ENCODE measurements at regions not wholly inside any gene's neighbourhood (a gene's known extent, or its start where the extent isn't known, plus 50 kb on each side); places are given as distances from the start of the nearest gene placed in this dataset.

DNA sequence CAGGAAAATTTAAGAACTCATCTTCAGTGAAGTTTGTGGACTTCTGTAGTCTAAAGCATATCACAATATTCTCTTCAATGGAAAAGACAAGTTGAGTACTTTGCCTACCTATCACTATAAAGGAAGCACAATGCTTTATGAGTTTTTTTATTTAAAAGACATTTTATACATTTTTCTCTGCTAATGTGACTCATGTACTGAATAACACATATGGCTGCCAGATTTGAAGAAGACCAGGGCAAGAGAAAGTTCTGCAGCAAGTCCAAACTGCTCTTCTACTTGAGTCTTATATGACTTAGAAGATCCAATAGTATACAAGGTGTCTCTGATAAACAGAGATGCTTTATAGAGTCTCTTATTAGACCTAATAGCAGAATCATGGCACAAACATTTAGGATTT is 978.4 kb downstream of the TLE4 start:
- Histone ChIP-seq H3K36me3 (ENCODE audit: control insufficient read depth, insufficient read depth, low read length) (no peaks in the 10 kb centered on the region), H3K4me3 (ENCODE audit: low read depth, low read length) (no peak overlapping the region), H3K27me3 (ENCODE audit: control insufficient read depth, insufficient read depth, low read length) (no peaks in the 10 kb centered on the region)
- DNase-seq (ENCODE audit: low read depth), result no peak
- TF ChIP-seq, protein P1, sequence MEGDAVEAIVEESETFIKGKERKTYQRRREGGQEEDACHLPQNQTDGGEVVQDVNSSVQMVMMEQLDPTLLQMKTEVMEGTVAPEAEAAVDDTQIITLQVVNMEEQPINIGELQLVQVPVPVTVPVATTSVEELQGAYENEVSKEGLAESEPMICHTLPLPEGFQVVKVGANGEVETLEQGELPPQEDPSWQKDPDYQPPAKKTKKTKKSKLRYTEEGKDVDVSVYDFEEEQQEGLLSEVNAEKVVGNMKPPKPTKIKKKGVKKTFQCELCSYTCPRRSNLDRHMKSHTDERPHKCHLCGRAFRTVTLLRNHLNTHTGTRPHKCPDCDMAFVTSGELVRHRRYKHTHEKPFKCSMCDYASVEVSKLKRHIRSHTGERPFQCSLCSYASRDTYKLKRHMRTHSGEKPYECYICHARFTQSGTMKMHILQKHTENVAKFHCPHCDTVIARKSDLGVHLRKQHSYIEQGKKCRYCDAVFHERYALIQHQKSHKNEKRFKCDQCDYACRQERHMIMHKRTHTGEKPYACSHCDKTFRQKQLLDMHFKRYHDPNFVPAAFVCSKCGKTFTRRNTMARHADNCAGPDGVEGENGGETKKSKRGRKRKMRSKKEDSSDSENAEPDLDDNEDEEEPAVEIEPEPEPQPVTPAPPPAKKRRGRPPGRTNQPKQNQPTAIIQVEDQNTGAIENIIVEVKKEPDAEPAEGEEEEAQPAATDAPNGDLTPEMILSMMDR (IDR thresholded peaks at IDR 0.05; ENCODE audit: insufficient read depth, low read length, poor library complexity, severe bottlenecking), result no peak

GRCh38 chr9:80547613-80548012 is 975.8 kb downstream of the TLE4 start:
- no peaks in the 10 kb centered on the region for H3K27me3 ChIP-seq (ENCODE audit: control insufficient read depth, insufficient read depth, low read length)
- no peak overlapping the region for H3K4me3 ChIP-seq (ENCODE audit: low read depth, low read length)
- H3K36me3 ChIP-seq (ENCODE audit: control insufficient read depth, insufficient read depth, low read length), result no peaks in the 10 kb centered on the region
- TF ChIP-seq, protein P1 (IDR thresholded peaks at IDR 0.05; ENCODE audit: insufficient read depth, low read length, poor library complexity, severe bottlenecking), result no peak
- no peak for DNase-seq (ENCODE audit: low read depth)

DNA sequence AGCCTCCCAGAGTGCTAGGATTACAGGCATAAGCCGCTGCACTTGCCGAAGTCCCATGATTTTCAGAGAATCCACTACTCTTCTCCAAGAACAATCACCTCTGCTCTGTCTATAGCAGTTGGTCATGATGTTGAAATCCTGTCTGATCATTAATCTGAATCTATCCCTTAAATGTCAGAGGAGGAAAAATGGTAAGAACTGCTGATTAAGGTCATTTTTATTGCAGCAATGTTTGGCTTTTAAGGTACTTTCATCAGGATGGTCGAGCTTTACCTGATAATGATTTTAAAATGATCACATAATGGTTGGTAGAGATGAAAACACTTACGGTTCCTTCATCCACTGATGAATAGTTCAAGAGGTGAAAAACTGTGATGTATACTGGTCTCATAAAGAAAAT is 968.6 kb downstream of the TLE4 start:
- TF ChIP-seq, protein P1 (IDR thresholded peaks at IDR 0.05; ENCODE audit: insufficient read depth, low read length, poor library complexity, severe bottlenecking), result no peak

DNA sequence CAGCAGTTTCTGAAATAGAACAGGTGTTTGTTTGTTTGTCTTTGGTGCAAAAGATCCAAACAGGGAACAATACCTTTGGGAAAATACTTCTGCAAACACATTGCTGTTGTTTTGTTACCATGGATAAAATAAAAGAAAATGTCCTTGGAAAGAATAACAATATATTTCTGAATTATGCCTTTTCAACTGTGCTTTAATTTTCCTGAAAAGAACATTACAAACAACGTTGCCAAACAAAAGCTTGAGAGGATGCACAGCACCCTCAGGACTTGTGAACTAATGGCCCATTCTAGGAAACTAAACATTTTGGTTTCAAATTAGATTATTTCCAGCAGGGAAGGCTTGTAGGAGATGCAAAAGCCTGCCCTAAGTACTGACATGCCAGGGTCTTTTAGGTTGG is 967.2 kb downstream of the TLE4 start:
- no peak for DNase-seq (ENCODE audit: low read depth)
- H3K36me3 ChIP-seq (ENCODE audit: control insufficient read depth, insufficient read depth, low read length), result no peaks in the 10 kb centered on the region
- H3K27me3 ChIP-seq (ENCODE audit: control insufficient read depth, insufficient read depth, low read length), result no peaks in the 10 kb centered on the region
- TF ChIP-seq, protein P1 (IDR thresholded peaks at IDR 0.05; ENCODE audit: insufficient read depth, low read length, poor library complexity, severe bottlenecking), result no peak
- H3K4me3 ChIP-seq (ENCODE audit: low read depth, low read length), result no peak overlapping the region

More for the DNA sequence above, 968.6 kb downstream of the TLE4 start:
- Histone ChIP-seq H3K36me3 (ENCODE audit: control insufficient read depth, insufficient read depth, low read length) (no peaks in the 10 kb centered on the region), H3K4me3 (ENCODE audit: low read depth, low read length) (no peak overlapping the region), H3K27me3 (ENCODE audit: control insufficient read depth, insufficient read depth, low read length) (no peaks in the 10 kb centered on the region)
- no peak for DNase-seq (ENCODE audit: low read depth)

DNA sequence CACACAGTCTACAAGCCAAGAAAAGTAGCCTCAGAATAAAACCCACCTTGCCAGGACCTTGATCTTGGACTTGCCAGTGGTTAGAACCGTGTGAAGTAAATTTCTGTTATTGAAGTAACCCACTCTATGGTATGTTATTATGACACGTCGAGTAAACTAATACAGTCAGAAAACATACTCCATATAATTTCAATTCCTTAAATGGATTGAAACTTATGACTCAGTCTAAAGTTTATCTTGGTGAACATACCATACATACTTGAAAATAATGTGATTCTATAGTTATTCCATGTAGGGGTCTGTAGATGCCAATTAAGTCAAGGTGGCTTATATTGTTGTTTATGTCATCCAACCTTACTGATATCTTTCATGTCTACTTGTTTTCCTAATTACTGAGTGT is 950.7 kb downstream of the TLE4 start:
- TF ChIP-seq, protein P1 (IDR thresholded peaks at IDR 0.05; ENCODE audit: insufficient read depth, low read length, poor library complexity, severe bottlenecking), result no peak
- no peak for DNase-seq (ENCODE audit: low read depth)
- Histone ChIP-seq H3K36me3 (ENCODE audit: control insufficient read depth, insufficient read depth, low read length) (no peaks in the 10 kb centered on the region), H3K4me3 (ENCODE audit: low read depth, low read length) (no peak overlapping the region), H3K27me3 (ENCODE audit: control insufficient read depth, insufficient read depth, low read length) (no peaks in the 10 kb centered on the region)

- DNase-seq (ENCODE audit: low read depth), result no peak
- H3K4me3 ChIP-seq (ENCODE audit: low read depth, low read length), result no peak overlapping the region
- TF ChIP-seq, protein P1 (IDR thresholded peaks at IDR 0.05; ENCODE audit: insufficient read depth, low read length, poor library complexity, severe bottlenecking), result no peak
- H3K27me3 ChIP-seq (ENCODE audit: control insufficient read depth, insufficient read depth, low read length), result no peaks in the 10 kb centered on the region
- H3K36me3 ChIP-seq (ENCODE audit: control insufficient read depth, insufficient read depth, low read length), result no peaks in the 10 kb centered on the region
Observed at GRCh38 chr9:80521151-80521550, 949.4 kb downstream of the TLE4 start.

Measured in kidney epithelial cell (primary cell).